HEK293 (cell line): ENCODE measurements at regions not wholly inside any gene's neighbourhood (a gene's known extent, or its start where the extent isn't known, plus 50 kb on each side); places are given as distances from the start of the nearest gene placed in this dataset.

ENCODE experiments used
- CTCF ChIA-PET: fragments of 350-600 bp; formaldehyde crosslinking; extraction: SDS; loops from one replicate; lab custom pipeline; 2021; ENCODE audit warnings: antibody characterized with exemption; lab: Yijun Ruan, JAX
- POLR2A ChIA-PET: fragments of 300-600 bp; formaldehyde crosslinking; extraction: SDS; loops from one replicate; lab custom pipeline; 2020; ENCODE audit warnings: antibody characterized with exemption, inconsistent platforms; lab: Yijun Ruan, JAX
- H3K27ac ChIP-seq: fragments of 200-500 bp; sonication (Bioruptor generic); 2 replicates; pipeline ENCODE4 v1.5.1; 2014; ENCODE audit warnings: low read depth, low read length, control low read depth, inconsistent platforms; ENCODE audit errors: extremely low read depth
- H3K36me3 ChIP-seq, 2 experiments: fragments of 200-500 bp in 1 of 2; sonication (Bioruptor generic) in 1 of 2; 1 replicate in 1 of 2; 2 replicates in 1 of 2; pipeline ENCODE4 v1.5.1; 2014 to 2017; ENCODE audit warnings: inconsistent platforms in 2 of 2, low read length in 2 of 2; ENCODE audit not compliant: control insufficient read depth in 2 of 2, insufficient read depth in 1 of 2
- H3K4me1 ChIP-seq: fragments of 200-500 bp; sonication (Bioruptor generic); 2 replicates; pipeline ENCODE4 v1.5.1; 2014; ENCODE audit warnings: mild to moderate bottlenecking, low read length, inconsistent platforms; ENCODE audit not compliant: control insufficient read depth, insufficient read depth
- H3K4me3 ChIP-seq: 2 replicates; pipeline ENCODE4 v1.5.1; 2011; ENCODE audit warnings: low read depth, mild to moderate bottlenecking, control low read depth, low read length, moderate library complexity
- H3K9me3 ChIP-seq: fragments of 200-500 bp; sonication (Bioruptor generic); 2 replicates; pipeline ENCODE4 v1.5.1; 2014; ENCODE audit warnings: low read depth, low read length, inconsistent platforms; ENCODE audit not compliant: control insufficient read depth, insufficient read depth
- BCL11A ChIP-seq: fragments of 450-650 bp; formaldehyde crosslinking; IDR thresholded peaks from 2 replicates; pipeline ENCODE4 v1.5.1; 2016; ENCODE audit warnings: low read depth, missing biosample characterization, missing genetic modification characterization
- EGR2 ChIP-seq: fragments of 450-650 bp; formaldehyde crosslinking; IDR thresholded peaks from 2 replicates; pipeline ENCODE4 v1.5.1; 2016; ENCODE audit warnings: low read depth, missing biosample characterization, missing genetic modification characterization
- MYNN ChIP-seq: fragments of 450-650 bp; formaldehyde crosslinking; IDR thresholded peaks from 2 replicates; pipeline ENCODE4 v1.5.1; 2016; ENCODE audit warnings: missing biosample characterization, missing genetic modification characterization, borderline replicate concordance
- SCRT2 ChIP-seq: fragments of 450-650 bp; formaldehyde crosslinking; IDR thresholded peaks from 2 replicates; pipeline ENCODE4 v1.5.1; 2016; ENCODE audit warnings: missing biosample characterization, missing genetic modification characterization
- ZBTB1 ChIP-seq: fragments of 450-650 bp; formaldehyde crosslinking; IDR thresholded peaks from 2 replicates; pipeline ENCODE4 v1.5.1; 2016; ENCODE audit warnings: missing biosample characterization, missing genetic modification characterization
- ZBTB49 ChIP-seq: fragments of 450-650 bp; formaldehyde crosslinking; IDR thresholded peaks from 2 replicates; pipeline ENCODE4 v1.5.1; 2016; ENCODE audit warnings: missing biosample characterization, missing genetic modification characterization, low read depth
- ZFP37 ChIP-seq: fragments of 450-650 bp; formaldehyde crosslinking; IDR thresholded peaks from 2 replicates; pipeline ENCODE4 v1.5.1; 2016; ENCODE audit warnings: missing biosample characterization, missing genetic modification characterization
- ZNF10 ChIP-seq: fragments of 450-650 bp; formaldehyde crosslinking; IDR thresholded peaks from 2 replicates; pipeline ENCODE4 v1.5.1; 2017; ENCODE audit warnings: missing biosample characterization, missing genetic modification characterization
- ZNF121 ChIP-seq: fragments of 450-650 bp; formaldehyde crosslinking; IDR thresholded peaks from 2 replicates; pipeline ENCODE4 v1.5.1; 2016; ENCODE audit warnings: missing biosample characterization, missing genetic modification characterization
- ZNF140 ChIP-seq: fragments of 450-650 bp; formaldehyde crosslinking; IDR thresholded peaks from 2 replicates; pipeline ENCODE4 v1.5.1; 2016; ENCODE audit warnings: missing biosample characterization, missing genetic modification characterization
- ZNF18 ChIP-seq: fragments of 450-650 bp; formaldehyde crosslinking; IDR thresholded peaks from 2 replicates; pipeline ENCODE4 v1.5.1; 2016; ENCODE audit warnings: missing biosample characterization, missing genetic modification characterization
- ZNF280C ChIP-seq: fragments of 450-650 bp; formaldehyde crosslinking; IDR thresholded peaks from 2 replicates; pipeline ENCODE4 v1.5.1; 2016; ENCODE audit warnings: missing biosample characterization, missing genetic modification characterization
- ZNF362 ChIP-seq: fragments of 450-650 bp; formaldehyde crosslinking; IDR thresholded peaks from 2 replicates; pipeline ENCODE4 v1.5.1; 2016; ENCODE audit warnings: missing biosample characterization, missing genetic modification characterization
- ZNF426 ChIP-seq: fragments of 450-650 bp; formaldehyde crosslinking; IDR thresholded peaks from 2 replicates; pipeline ENCODE4 v1.5.1; 2017; ENCODE audit warnings: missing biosample characterization, missing genetic modification characterization, mild to moderate bottlenecking, inconsistent platforms, moderate library complexity
- ZNF580 ChIP-seq: fragments of 450-650 bp; formaldehyde crosslinking; IDR thresholded peaks from 2 replicates; pipeline ENCODE4 v1.5.1; 2016; ENCODE audit warnings: missing biosample characterization, missing genetic modification characterization
- ZNF600 ChIP-seq: fragments of 450-650 bp; formaldehyde crosslinking; IDR thresholded peaks from 2 replicates; pipeline ENCODE4 v1.5.1; 2016; ENCODE audit warnings: missing biosample characterization, missing genetic modification characterization
- ZNF626 ChIP-seq: fragments of 450-650 bp; sonication (Bioruptor Pico); formaldehyde crosslinking; IDR thresholded peaks from 2 replicates; pipeline ENCODE4 v1.5.1; 2018; ENCODE audit warnings: missing biosample characterization, missing genetic modification characterization, inconsistent platforms
- ZNF670 ChIP-seq: fragments of 450-650 bp; formaldehyde crosslinking; IDR thresholded peaks from 2 replicates; pipeline ENCODE4 v1.5.1; 2016; ENCODE audit warnings: missing biosample characterization, missing genetic modification characterization, low read depth
- ZSCAN18 ChIP-seq: fragments of 450-650 bp; formaldehyde crosslinking; IDR thresholded peaks from 2 replicates; pipeline ENCODE4 v1.5.1; 2016; ENCODE audit warnings: missing biosample characterization, missing genetic modification characterization

GRCh38 chr20:22282696-22283095 is 301.7 kb downstream of the FOXA2 start:
- H3K36me3 ChIP-seq: no peaks in the 10 kb centered on the region
- H3K4me1 ChIP-seq: no peaks in the 10 kb centered on the region
- TF ChIP-seq ZFP37 (tag by site-specific recombination) (no peak), EGR2 (tag by site-specific recombination) (no peak), ZBTB1 (tag by site-specific recombination) (no peak), ZBTB49 (no peak), MYNN (tag by site-specific recombination) (no peak), ZNF426 (tag by site-specific recombination) (no peak), ZNF10 (tag by site-specific recombination) (no peak), ZSCAN18 (tag by site-specific recombination) (no peak), ZNF580 (tag by site-specific recombination) (no peak), ZNF140 (tag by site-specific recombination) (no peak), BCL11A (no peak), ZNF600 (tag by site-specific recombination) (no peak), ZNF626 (tag by site-specific recombination) (no peak), ZNF280C (tag by site-specific recombination) (no peak)
- H3K9me3 ChIP-seq: no peaks in the 10 kb centered on the region
- POLR2A ChIA-PET: no interaction called here
- no peak overlapping the region for H3K4me3 ChIP-seq
- CTCF ChIA-PET: interaction anchor here (1.4 kb wide), 1 partner anchor 30 kb away, joined by 3 read pairs; no protein-coding TSS in a partner anchor
- no peak overlapping the region for H3K27ac ChIP-seq

GRCh38 chr20:22274330-22274729 is 310.0 kb downstream of the FOXA2 start:
- Histone ChIP-seq H3K4me3 (no peak overlapping the region), H3K27ac (no peak overlapping the region), H3K36me3 (no peaks in the 10 kb centered on the region), H3K9me3 (no peaks in the 10 kb centered on the region), H3K4me1 (no peaks in the 10 kb centered on the region)
- ChIA-PET POLR2A (no interaction called here), CTCF (no interaction called here)
- no peak for TF ChIP-seq ZNF121 (tag by site-specific recombination)
- no peak for TF ChIP-seq ZFP37 (tag by site-specific recombination)
- TF ChIP-seq ZNF18: no peak
- TF ChIP-seq ZNF670 (tag by site-specific recombination): no peak
- TF ChIP-seq ZNF362 (tag by site-specific recombination): no peak
- 0 out of 2 replicates have a peak, but pooled peaks have one; percentile 26 for TF ChIP-seq SCRT2 (tag by site-specific recombination)
